SK-N-MC (cell line): ENCODE measurements at regions not wholly inside any gene's neighbourhood (a gene's known extent, or its start where the extent isn't known, plus 50 kb on each side); places are given as distances from the start of the nearest gene placed in this dataset.

Source experiments
- EZH2 ChIP-seq: fragments of 200-600 bp; sonication (generic); IDR thresholded peaks from one replicate; pipeline ENCODE4 v1.6.1; 2017; ENCODE audit warnings: antibody characterized with exemption
- FOXP2 ChIP-seq: optimal IDR thresholded peaks from 2 replicates; pipeline ENCODE3; 2011; ENCODE audit warnings: mild to moderate bottlenecking, moderate library complexity; ENCODE audit not compliant: insufficient read depth; ENCODE audit errors: extremely low read length, control extremely low read depth
- POLR2AphosphoS5 ChIP-seq: IDR thresholded peaks from 2 replicates; pipeline ENCODE4 v1.6.1; 2012; ENCODE audit warnings: mild to moderate bottlenecking, low read depth, low read length, borderline replicate concordance

DNA sequence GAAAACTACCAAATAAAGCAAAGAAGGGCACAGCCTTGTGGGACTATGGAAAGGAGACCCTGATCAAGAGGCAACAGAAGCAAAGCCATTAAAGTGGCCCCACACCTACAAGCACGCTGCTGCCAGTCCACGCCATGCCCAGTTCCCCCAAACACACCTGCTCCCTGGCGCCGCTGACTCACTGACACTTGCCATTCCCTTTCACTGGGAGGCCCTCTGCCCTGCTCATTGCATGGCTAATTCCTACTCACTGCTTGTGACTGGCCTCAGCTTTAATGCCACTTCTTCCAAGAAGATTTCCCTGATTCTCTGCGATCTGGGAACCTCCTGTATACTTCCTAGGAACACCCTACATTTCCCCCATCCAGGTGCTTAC, 71.2 kb upstream of the TAF1L start:
- TF ChIP-seq POLR2AphosphoS5 (no peak), EZH2 (no peak), FOXP2 (no peak)
